ENCODE measurements at regions not wholly inside any gene's neighbourhood (a gene's known extent, or its start where the extent isn't known, plus 50 kb on each side); places are given as distances from the start of the nearest gene placed in this dataset.

DNA sequence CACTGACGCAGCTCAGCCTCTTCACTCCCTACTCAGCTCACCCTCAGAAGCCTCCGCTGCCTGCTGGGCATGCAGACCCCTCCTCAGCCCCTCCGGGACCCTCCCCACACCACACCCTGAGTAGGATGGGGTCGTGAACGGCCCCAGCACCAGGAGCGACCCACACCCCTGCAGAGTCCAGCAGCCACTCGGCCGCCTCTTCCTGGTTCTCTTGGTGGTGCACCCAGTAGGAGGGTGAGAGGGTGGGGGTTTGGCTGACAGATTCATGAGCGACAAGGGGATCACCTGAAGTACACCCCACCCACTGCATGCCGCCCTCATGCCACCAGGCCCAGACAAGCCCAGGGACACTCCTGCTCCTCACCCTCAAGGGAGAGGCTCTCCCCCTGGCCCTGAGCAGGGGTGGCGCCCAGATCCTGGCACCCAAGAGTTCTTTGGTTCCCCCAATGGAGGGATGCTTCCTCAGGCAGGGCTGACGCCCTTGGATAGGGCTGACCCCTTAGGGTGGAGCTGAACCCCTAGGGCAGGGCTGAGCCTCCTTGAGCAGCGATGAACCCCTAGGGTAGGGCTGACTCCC, 76.6 kb upstream of the GPC1 start:
- TF ChIP-seq, protein P1, sequence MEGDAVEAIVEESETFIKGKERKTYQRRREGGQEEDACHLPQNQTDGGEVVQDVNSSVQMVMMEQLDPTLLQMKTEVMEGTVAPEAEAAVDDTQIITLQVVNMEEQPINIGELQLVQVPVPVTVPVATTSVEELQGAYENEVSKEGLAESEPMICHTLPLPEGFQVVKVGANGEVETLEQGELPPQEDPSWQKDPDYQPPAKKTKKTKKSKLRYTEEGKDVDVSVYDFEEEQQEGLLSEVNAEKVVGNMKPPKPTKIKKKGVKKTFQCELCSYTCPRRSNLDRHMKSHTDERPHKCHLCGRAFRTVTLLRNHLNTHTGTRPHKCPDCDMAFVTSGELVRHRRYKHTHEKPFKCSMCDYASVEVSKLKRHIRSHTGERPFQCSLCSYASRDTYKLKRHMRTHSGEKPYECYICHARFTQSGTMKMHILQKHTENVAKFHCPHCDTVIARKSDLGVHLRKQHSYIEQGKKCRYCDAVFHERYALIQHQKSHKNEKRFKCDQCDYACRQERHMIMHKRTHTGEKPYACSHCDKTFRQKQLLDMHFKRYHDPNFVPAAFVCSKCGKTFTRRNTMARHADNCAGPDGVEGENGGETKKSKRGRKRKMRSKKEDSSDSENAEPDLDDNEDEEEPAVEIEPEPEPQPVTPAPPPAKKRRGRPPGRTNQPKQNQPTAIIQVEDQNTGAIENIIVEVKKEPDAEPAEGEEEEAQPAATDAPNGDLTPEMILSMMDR (IDR thresholded peaks at IDR 0.05; ENCODE audit: control insufficient read depth, insufficient read depth, low read depth, low read length, missing control alignments): no peak
- no peak for DNase-seq (ENCODE audit: low read depth)
- H3K4me3 ChIP-seq (ENCODE audit: control insufficient read depth, low read depth, low read length): no peak overlapping the region

DNA sequence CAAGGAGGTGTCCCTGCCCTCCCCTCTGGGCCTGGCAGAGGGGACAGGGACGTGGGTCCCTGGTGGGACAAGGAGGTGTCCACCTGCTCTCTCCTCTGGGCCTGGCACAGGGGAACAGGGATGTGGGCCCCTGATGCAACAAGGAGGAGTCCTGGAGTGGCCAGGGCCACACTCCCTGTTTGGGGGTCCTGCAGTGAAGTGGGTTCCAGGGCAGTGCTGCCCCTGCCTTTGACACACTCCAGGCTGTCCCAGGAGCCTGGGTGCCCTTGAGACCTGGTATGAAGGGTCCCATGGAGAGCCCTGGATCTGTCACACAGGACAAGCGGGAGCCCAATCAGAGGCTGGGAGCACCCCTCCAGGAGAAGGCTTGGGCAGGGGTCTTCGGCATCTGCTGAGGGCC, 75.8 kb upstream of the GPC1 start:
- no peak for DNase-seq (ENCODE audit: low read depth)
- TF ChIP-seq, protein P1 (IDR thresholded peaks at IDR 0.05; ENCODE audit: control insufficient read depth, insufficient read depth, low read depth, low read length, missing control alignments): no peak
- no peak overlapping the region for H3K4me3 ChIP-seq (ENCODE audit: control insufficient read depth, low read depth, low read length)

DNA sequence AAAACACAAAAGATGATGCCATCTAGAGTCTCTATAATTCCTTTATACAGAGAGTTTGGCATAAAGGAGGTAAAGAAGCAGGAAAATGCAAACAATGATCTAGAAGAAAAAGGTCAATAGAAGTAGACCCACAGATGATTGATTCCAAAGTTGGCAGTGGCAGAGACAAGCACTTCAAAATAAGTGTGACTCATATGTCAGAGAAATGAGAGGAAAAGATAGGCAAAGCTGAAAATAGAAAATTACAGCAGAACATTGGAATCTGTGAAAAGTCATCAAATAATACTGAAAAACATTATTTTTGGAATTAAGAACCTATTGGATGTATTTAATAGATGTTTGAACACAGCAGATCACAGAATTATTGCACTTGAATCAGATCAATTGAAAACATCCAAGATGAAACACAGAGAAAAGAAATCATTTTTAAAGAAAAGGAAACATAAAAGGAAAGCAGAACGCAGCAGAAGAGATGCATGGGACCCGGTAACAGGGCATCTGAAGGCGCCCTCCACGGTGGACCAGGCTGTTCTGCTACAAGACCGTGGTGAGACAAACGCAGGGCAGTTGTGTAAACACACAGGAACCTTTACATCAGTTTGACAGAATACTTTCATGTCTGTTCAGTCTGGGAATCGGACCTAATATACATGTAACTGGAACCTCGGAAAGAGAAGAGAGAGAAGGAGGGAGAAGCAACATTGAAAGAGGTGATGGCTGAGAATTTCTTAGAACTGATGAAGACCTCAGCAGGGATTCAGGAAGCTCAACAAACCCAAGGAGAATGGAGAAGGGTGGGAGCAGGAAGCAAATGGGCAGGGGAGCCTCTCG, 74.6 kb upstream of the GPC1 start:
- TF ChIP-seq, protein P1 (IDR thresholded peaks at IDR 0.05; ENCODE audit: control insufficient read depth, insufficient read depth, low read depth, low read length, missing control alignments): no peak
- no peak overlapping the region for H3K4me3 ChIP-seq (ENCODE audit: control insufficient read depth, low read depth, low read length)
- no peak for DNase-seq (ENCODE audit: low read depth)

DNA sequence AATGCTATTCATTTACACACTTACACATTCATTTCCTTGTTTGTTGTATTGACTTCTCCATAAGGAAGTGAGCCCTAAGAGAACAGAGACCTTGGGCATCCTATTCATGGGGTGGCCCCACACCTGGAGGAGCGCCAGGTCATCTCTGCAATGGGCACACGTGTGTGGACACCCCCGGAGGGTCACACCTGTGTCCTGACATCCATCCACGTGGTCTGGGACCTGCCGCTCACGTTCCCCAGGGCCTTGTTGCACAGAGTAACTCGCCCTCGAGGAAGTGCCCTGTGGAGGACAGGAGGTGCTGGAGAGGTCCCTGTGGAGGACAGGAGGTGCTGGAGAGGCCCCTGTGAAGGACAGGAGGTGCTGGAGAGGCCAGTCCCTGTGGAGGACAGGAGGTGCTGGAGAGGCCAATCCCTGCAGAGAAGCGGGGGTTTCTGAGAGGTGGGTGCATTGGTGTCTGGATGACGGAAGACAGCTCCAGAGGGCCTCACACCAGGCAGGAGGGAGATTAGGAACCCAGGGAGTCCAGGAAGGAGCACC, 73.2 kb upstream of the GPC1 start:
- TF ChIP-seq, protein P1 (IDR thresholded peaks at IDR 0.05; ENCODE audit: control insufficient read depth, insufficient read depth, low read depth, low read length, missing control alignments): no peak
- H3K4me3 ChIP-seq (ENCODE audit: control insufficient read depth, low read depth, low read length): no peak overlapping the region
- DNase-seq (ENCODE audit: low read depth): no peak

DNA sequence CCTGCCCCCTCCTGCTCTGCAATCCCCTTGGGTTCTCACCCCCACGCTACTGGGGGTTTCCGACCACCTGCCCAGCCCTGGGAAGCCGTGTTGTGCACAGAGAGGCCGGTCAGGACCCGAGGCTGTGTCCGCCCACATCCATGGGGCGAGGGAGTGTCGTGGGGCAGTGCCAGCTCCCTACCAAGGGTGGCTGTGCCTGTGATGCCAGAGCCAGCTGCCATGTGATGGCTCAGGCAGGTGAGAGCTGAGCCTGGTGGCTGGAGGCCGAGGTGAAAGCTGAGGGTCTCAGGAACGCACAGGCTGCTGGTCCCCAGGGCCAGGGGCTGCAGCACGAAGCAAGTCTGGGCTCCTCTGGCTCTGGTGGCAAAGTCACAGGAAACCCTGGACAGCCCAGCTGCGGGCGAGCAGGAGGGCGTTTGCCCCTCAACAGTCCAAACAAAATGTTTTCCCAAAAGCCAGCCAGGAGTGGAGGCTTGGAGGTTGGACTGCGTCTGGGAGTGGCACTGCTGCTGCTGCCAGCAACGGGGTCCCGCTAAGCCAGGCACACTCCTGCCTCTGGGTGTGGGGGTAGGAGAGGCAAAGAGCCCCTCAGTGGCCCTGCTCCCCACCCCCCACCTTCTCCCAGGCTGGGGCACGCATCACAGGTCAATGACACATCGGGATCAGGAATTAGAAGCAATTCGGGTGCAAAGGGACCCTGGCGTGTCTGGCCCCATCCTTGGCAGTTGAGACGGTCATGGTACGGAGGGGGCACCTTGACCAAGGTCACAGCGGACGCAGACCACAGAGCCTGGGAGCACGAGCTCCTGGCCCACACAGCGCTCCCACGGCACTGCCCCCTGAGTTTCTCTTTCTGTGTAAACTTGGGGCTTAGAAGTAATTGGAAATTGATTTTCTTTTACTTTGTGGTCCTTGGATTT, 72.4 kb upstream of the GPC1 start:
- DNase-seq (ENCODE audit: low read depth): no peak
- TF ChIP-seq, protein P1 (IDR thresholded peaks at IDR 0.05; ENCODE audit: control insufficient read depth, insufficient read depth, low read depth, low read length, missing control alignments): no peak
- no peak overlapping the region for H3K4me3 ChIP-seq (ENCODE audit: control insufficient read depth, low read depth, low read length)

All from AG09309 (cell line).